HG03571 (cell line): ENCODE measurements at regions not wholly inside any gene's neighbourhood (a gene's known extent, or its start where the extent isn't known, plus 50 kb on each side); places are given as distances from the start of the nearest gene placed in this dataset.
"Not testable (repeated sequence)": the region's sequence is repeated elsewhere in the genome, so short reads cannot be mapped to it uniquely, and the experiment has no call there.

Experiments used
- ATAC-seq: cut with Tn5 transposase; IDR thresholded peaks from one replicate; pipeline ENCODE4 v1.9.1; 2021; ENCODE audit not compliant: unreplicated experiment

GRCh38 chr2:105538840-105539239 lies 140.0 kb upstream of the FHL2 start:
- no peak for ATAC-seq

GRCh38 chr2:105537920-105538319 lies 139.1 kb upstream of the FHL2 start:
- no peak for ATAC-seq

GRCh38 chr2:105537466-105537865 lies 138.6 kb upstream of the FHL2 start:
- no peak for ATAC-seq

GRCh38 chr2:105536175-105536574 lies 137.3 kb upstream of the FHL2 start:
- ATAC-seq: no peak

GRCh38 chr2:105529258-105529657 lies 130.4 kb upstream of the FHL2 start:
- not testable (repeated sequence) for ATAC-seq

- no peak for ATAC-seq
Observed at GRCh38 chr2:105526000-105526925, 127.4 kb upstream of the FHL2 start.

GRCh38 chr2:105525201-105525600 lies 126.3 kb upstream of the FHL2 start:
- no peak for ATAC-seq

- ATAC-seq: no peak
Observed at GRCh38 chr2:105522645-105523044, 123.8 kb upstream of the FHL2 start.

- ATAC-seq: no peak
Observed at GRCh38 chr2:105521616-105522015, 122.8 kb upstream of the FHL2 start.

- ATAC-seq: no peak
Observed at GRCh38 chr2:105521176-105521575, 122.3 kb upstream of the FHL2 start.

- no peak for ATAC-seq
Observed at GRCh38 chr2:105519516-105519915, 120.7 kb upstream of the FHL2 start.

GRCh38 chr2:105518897-105519296 lies 120.0 kb upstream of the FHL2 start:
- no peak for ATAC-seq

GRCh38 chr2:105517814-105518705 lies 119.2 kb upstream of the FHL2 start:
- no peak for ATAC-seq

GRCh38 chr2:105515581-105516415 lies 116.9 kb upstream of the FHL2 start:
- ATAC-seq: no peak

- ATAC-seq: no peak
Observed at GRCh38 chr2:105514576-105514975, 115.7 kb upstream of the FHL2 start.

GRCh38 chr2:105510761-105511528 lies 112.1 kb upstream of the FHL2 start:
- ATAC-seq: no peak

- no peak for ATAC-seq
Observed at GRCh38 chr2:105509269-105510086, 110.6 kb upstream of the FHL2 start.

GRCh38 chr2:105506860-105507259 lies 108.0 kb upstream of the FHL2 start:
- ATAC-seq: not testable (repeated sequence)

GRCh38 chr2:105504459-105504858 lies 105.6 kb upstream of the FHL2 start:
- ATAC-seq: no peak
